GM12874 (cell line): ENCODE measurements at regions not wholly inside any gene's neighbourhood (a gene's known extent, or its start where the extent isn't known, plus 50 kb on each side); places are given as distances from the start of the nearest gene placed in this dataset.

Experiments used
- TF ChIP-seq, protein P1 (sequence below): IDR thresholded peaks from 2 replicates; pipeline ENCODE4 v1.5.1; 2011; ENCODE audit warnings: low read depth, mild to moderate bottlenecking, control low read depth, low read length, moderate library complexity; ENCODE audit not compliant: insufficient read depth

GRCh38 chr3:10697918-10698317 lies 118.1 kb upstream of the SLC6A11 start:
- TF ChIP-seq, protein P1, sequence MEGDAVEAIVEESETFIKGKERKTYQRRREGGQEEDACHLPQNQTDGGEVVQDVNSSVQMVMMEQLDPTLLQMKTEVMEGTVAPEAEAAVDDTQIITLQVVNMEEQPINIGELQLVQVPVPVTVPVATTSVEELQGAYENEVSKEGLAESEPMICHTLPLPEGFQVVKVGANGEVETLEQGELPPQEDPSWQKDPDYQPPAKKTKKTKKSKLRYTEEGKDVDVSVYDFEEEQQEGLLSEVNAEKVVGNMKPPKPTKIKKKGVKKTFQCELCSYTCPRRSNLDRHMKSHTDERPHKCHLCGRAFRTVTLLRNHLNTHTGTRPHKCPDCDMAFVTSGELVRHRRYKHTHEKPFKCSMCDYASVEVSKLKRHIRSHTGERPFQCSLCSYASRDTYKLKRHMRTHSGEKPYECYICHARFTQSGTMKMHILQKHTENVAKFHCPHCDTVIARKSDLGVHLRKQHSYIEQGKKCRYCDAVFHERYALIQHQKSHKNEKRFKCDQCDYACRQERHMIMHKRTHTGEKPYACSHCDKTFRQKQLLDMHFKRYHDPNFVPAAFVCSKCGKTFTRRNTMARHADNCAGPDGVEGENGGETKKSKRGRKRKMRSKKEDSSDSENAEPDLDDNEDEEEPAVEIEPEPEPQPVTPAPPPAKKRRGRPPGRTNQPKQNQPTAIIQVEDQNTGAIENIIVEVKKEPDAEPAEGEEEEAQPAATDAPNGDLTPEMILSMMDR: no peak

- TF ChIP-seq, protein P1: no peak
Measured at GRCh38 chr3:10700821-10701220, 115.2 kb upstream of the SLC6A11 start.

GRCh38 chr3:10702961-10703740 lies 112.9 kb upstream of the SLC6A11 start:
- TF ChIP-seq, protein P1: no peak

- TF ChIP-seq, protein P1: no peak
Measured at GRCh38 chr3:10703875-10704274, 112.2 kb upstream of the SLC6A11 start.

DNA sequence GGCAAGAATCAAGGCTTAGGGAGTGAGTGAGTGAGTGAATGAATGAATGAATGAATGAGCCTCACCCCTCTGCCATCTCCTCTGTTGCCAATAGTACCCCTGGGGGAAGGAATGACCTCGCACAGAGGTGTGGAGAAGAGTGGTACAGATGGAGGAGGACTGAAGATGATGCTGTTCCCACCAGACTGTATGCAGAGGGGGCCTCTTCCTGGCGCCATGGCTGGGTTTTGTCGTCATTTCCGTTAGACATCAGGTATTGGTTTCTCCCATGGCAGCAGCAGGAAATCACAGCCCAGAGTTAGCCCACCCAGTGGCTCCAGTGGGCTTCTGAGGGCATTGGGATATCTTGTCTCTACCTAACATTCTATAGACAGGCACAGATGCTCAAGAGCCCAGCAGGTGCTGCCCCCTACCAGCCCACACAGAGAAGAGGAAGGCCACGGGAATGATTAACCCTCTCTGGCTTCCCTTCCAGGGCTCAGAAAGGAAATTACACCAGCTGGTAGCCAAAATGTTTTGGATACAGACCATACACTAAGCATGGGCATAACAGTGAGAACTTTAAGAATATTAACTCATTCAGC lies 109.8 kb upstream of the SLC6A11 start:
- TF ChIP-seq, protein P1: no peak

- TF ChIP-seq, protein P1: no peak
Measured at GRCh38 chr3:10706740-10707399, 109.2 kb upstream of the SLC6A11 start.

DNA sequence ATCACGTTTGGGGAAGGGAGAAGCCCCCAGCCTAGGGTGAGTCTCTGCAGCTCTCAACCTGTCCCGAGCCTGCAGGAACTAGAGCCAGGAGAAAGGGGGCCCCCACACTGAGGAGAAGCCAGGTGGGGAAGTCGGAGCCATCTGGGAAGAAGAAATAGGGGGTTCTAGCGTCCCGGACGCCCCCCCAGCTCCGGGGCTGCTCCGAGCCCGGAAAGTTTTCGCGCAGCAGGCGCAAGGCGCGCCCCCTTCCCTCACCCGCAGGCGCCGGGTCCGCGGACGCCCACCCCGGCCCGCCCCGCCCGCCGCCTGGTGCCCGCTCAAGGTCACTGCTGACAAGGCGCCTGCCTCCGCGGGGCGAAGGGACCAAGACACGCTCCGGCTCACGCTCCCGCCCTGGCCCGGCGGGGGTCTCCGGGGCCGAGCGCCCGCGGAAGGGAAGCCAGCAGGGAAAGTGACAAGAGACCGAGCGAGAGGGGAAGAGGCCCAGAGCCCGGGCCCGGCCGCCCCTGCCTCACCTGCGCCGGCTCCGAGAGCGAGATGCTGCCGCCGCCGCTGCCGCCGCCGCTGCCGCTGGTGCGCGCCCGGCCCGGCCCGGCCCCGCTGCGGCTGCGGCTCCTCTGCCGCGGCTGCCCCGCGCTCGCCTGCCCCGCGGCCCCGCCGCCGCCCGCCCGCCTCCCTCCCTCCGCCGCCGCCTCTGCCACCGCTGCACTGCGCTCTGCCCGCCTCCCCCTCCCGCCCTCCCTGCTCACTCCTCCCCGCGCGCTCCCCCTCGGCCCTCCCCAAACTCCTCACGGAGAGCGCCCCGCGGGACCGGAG lies 108.4 kb upstream of the SLC6A11 start:
- TF ChIP-seq, protein P1: no peak
